ENCODE measurements at regions not wholly inside any gene's neighbourhood (a gene's known extent, or its start where the extent isn't known, plus 50 kb on each side); places are given as distances from the start of the nearest gene placed in this dataset.

GRCh38 chr5:158074992-158075769, 216.2 kb upstream of the CLINT1 start:
- Mint-ChIP-seq H3K27ac (peak overlapping the region; percentile 72 to 91 (median 84)), H3K4me1 (peaks cover 11 to 23% (median 23%) of the 10 kb centered on the region in 3 donors), H3K4me3 (peak overlapping the region in 3 of 8 donors; percentile 13 to 53 (median 19)), H3K27me3 (peaks cover 0 to 3% (median 0%) of the 10 kb centered on the region in 3 donors), H3K9me3 (no peaks in the 10 kb centered on the region), H3K36me3 (no peaks in the 10 kb centered on the region)
- peak; percentile 56 for DNase-seq
- ATAC-seq (ENCODE audit: low read depth in 2 of 2) = peak; percentile 75 to 81

GRCh38 chr5:158074597-158074991, 215.6 kb upstream of the CLINT1 start:
- no peak for DNase-seq
- Mint-ChIP-seq H3K4me1 (peaks cover 10 to 22% (median 22%) of the 10 kb centered on the region in 3 donors), H3K4me3 (no peak overlapping the region), H3K36me3 (no peaks in the 10 kb centered on the region), H3K9me3 (no peaks in the 10 kb centered on the region), H3K27me3 (peaks cover 0 to 2% (median 0%) of the 10 kb centered on the region in 3 donors), H3K27ac (peak overlapping the region in 2 of 6 donors; percentile 63 to 89)
- ATAC-seq (ENCODE audit: low read depth in 2 of 2) = no peak

DNA sequence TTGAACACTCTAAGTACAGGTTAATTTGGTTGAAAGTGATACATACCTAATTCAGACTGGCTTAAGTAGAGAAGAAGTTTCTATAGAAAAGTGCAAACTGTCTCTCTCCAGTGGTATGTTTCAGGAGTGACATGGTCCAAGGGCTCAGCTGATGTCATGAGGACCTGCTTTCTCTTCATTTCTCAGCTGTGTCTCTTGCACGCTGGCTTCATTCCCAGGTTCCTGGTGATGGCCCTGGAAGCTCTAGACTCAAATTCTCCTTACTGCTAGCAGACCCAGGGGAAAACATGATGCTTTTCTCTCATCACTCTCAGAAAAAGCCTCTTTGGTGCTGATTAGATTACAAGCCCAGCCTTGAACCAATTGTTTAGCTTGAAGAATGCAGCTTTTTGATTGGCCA, 211.9 kb upstream of the CLINT1 start:
- Mint-ChIP-seq H3K4me3 (no peak overlapping the region), H3K27me3 (no peaks in the 10 kb centered on the region), H3K36me3 (no peaks in the 10 kb centered on the region), H3K9me3 (no peaks in the 10 kb centered on the region), H3K4me1 (peaks cover 0 to 8% (median 6%) of the 10 kb centered on the region in 3 donors), H3K27ac (no peak overlapping the region)
- no peak for DNase-seq
- no peak for ATAC-seq (ENCODE audit: low read depth in 2 of 2)

DNA sequence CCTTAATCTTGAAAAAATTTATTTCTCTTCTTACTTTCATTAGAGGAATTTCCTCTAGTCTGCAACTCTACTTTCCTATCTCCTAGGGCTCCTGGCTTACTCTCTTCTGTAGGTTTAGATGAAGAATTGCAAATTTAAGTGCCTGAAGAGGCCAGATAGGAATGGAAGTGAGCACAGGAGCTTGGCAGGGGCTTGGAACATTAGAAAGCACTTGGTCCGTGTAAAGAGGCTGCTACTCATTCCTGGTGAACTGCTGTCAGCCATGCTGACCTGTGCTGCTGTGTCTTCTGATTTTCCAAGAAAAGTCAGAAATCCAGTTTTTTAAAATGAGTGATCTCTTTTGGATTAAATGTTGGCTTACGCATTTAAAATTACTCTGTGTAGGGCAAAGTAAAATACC, 210.9 kb upstream of the CLINT1 start:
- Mint-ChIP-seq H3K36me3 (no peaks in the 10 kb centered on the region), H3K4me1 (peaks cover 0 to 8% (median 0%) of the 10 kb centered on the region in 3 donors), H3K27ac (no peak overlapping the region), H3K4me3 (no peak overlapping the region), H3K27me3 (no peaks in the 10 kb centered on the region), H3K9me3 (no peaks in the 10 kb centered on the region)
- no peak for ATAC-seq (ENCODE audit: low read depth in 2 of 2)
- no peak for DNase-seq

- no peak overlapping the region for H3K4me3 Mint-ChIP-seq
- H3K27ac Mint-ChIP-seq = no peak overlapping the region
- H3K36me3 Mint-ChIP-seq = no peaks in the 10 kb centered on the region
- H3K4me1 Mint-ChIP-seq = peaks cover 0 to 8% (median 0%) of the 10 kb centered on the region in 3 donors
- no peak for ATAC-seq (ENCODE audit: low read depth in 2 of 2)
- H3K9me3 Mint-ChIP-seq = no peaks in the 10 kb centered on the region
- DNase-seq = no peak
- no peaks in the 10 kb centered on the region for H3K27me3 Mint-ChIP-seq
Observed at GRCh38 chr5:158068964-158069363, 210.0 kb upstream of the CLINT1 start.

DNA sequence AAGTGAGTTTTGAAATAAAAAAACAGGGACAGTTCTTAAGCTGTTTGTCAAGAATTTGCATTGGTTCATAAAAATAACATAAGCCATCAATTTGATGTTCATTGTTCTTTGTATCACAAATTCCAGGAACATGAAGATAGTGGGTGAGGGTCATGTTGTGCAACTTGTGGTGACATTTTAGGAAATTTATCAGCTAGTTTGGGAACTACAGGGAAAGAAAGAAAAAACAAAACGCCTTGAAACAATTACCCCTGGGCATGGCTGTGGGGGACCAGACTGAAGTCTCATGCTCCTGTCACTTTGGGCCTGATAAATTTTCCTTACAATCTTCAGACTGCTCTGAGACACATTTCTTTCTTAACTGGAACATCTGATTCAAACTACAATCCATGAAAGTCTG, 207.1 kb upstream of the CLINT1 start:
- Mint-ChIP-seq H3K4me3 (no peak overlapping the region), H3K4me1 (peaks cover 0 to 8% (median 0%) of the 10 kb centered on the region in 3 donors), H3K27ac (no peak overlapping the region), H3K27me3 (peaks cover 0 to 3% (median 0%) of the 10 kb centered on the region in 3 donors), H3K36me3 (no peaks in the 10 kb centered on the region), H3K9me3 (no peaks in the 10 kb centered on the region)
- ATAC-seq (ENCODE audit: low read depth in 2 of 2) (no peak), DNase-seq (no peak)

DNA sequence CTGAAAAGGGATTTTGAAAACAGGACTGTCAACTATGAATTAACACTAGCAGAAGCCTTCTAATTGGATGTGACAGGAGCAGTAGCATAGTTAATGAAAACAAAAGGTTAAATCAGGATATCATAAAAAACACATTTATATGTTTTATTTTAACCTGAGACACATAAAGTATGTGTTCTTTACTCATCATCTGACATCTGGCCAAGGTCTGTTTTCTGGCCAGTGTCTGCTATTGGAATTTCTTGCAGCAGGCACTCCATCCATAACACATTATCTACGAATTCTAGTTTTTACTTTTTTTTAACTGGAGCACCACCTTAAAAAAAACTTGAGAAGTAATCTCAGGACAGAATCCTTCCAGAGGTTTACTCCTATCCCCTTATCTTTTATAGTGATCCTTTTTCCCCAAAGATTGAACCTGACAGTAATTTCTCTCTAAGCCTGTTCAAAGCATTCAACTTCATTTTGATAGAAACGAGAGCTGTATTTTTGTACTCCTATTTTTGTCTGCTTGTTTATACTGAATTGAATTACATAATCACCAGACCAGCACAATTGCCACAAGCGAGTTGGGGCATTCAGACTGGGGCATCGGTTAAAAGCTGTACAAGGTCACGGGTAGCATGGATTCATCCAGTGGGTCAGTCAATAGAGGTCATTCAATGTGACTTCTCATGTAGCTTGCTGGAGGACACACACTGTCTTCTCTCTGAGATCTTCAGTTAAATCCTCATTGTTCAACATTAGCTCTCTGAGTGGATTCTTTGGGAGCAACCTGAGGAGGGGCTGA, 205.6 kb upstream of the CLINT1 start:
- Mint-ChIP-seq H3K4me3 (no peak overlapping the region), H3K36me3 (no peaks in the 10 kb centered on the region), H3K4me1 (no peaks in the 10 kb centered on the region), H3K27me3 (peaks cover 0 to 12% (median 0%) of the 10 kb centered on the region in 3 donors), H3K27ac (peak overlapping the region in 1 of 6 donors; percentile 80), H3K9me3 (no peaks in the 10 kb centered on the region)
- DNase-seq (no peak), ATAC-seq (ENCODE audit: low read depth in 2 of 2) (no peak)

- Mint-ChIP-seq H3K27ac (no peak overlapping the region), H3K36me3 (no peaks in the 10 kb centered on the region), H3K27me3 (peaks cover 0 to 12% (median 0%) of the 10 kb centered on the region in 3 donors), H3K9me3 (no peaks in the 10 kb centered on the region), H3K4me3 (no peak overlapping the region), H3K4me1 (no peaks in the 10 kb centered on the region)
- ATAC-seq (ENCODE audit: low read depth in 2 of 2) = no peak
- no peak for DNase-seq
Observed at GRCh38 chr5:158063052-158063451, 204.1 kb upstream of the CLINT1 start.

DNA sequence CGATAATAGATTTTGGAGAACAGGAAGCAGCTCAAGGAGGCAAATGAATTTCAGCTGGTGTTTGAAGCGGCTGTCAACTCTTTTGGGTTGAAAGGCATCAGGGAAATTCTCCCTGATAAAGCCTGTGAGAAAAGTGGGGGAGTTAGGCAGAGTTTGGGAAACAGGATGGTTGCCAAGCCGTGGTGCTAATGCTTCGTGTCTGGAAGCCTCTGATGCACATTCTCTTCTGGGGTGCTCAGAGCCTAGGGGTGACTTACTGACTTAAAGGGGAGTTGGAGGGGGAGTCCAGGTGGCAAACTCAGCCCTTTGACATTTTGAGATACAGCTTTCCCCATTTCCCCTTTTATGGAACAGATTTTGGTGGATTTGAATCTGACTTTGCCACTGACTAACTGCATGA, 202.5 kb upstream of the CLINT1 start:
- DNase-seq = no peak
- no peak overlapping the region for H3K27ac Mint-ChIP-seq
- no peaks in the 10 kb centered on the region for H3K9me3 Mint-ChIP-seq
- no peaks in the 10 kb centered on the region for H3K36me3 Mint-ChIP-seq
- no peak overlapping the region for H3K4me3 Mint-ChIP-seq
- peaks cover 0 to 12% (median 0%) of the 10 kb centered on the region in 3 donors for H3K27me3 Mint-ChIP-seq
- ATAC-seq (ENCODE audit: low read depth in 2 of 2) = no peak
- H3K4me1 Mint-ChIP-seq = no peaks in the 10 kb centered on the region

DNA sequence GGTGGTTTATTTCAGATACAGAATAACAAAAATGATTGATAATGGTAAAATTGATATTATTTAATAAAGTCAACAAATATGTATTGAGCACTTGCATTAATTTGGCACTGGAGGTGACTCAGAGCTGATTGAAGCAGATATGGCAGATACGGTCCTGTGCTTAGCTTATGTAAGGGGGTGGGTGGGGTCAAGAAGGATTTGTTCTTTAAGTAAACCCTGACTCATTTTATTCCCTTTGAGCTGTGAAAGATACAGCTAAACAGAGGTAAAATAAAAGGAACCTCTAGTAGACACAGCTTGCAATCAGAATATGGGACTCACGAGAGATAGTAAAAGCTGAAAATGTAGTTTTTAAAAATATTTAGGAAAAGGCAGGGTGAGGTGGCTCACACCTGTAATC, 201.3 kb upstream of the CLINT1 start:
- H3K4me1 Mint-ChIP-seq = no peaks in the 10 kb centered on the region
- ATAC-seq (ENCODE audit: low read depth in 2 of 2) (no peak), DNase-seq (no peak)
- peaks cover 0 to 12% (median 0%) of the 10 kb centered on the region in 3 donors for H3K27me3 Mint-ChIP-seq
- no peaks in the 10 kb centered on the region for H3K9me3 Mint-ChIP-seq
- no peak overlapping the region for H3K27ac Mint-ChIP-seq
- no peaks in the 10 kb centered on the region for H3K36me3 Mint-ChIP-seq
- no peak overlapping the region for H3K4me3 Mint-ChIP-seq

GRCh38 chr5:158058208-158059120, 199.5 kb upstream of the CLINT1 start:
- ATAC-seq (ENCODE audit: low read depth in 2 of 2) = no peak
- Mint-ChIP-seq H3K27me3 (peaks cover 0 to 12% (median 4%) of the 10 kb centered on the region in 3 donors), H3K4me3 (no peak overlapping the region), H3K27ac (no peak overlapping the region), H3K4me1 (no peaks in the 10 kb centered on the region), H3K36me3 (no peaks in the 10 kb centered on the region), H3K9me3 (no peaks in the 10 kb centered on the region)
- no peak for DNase-seq

- ATAC-seq (ENCODE audit: low read depth in 2 of 2) = no peak
- no peaks in the 10 kb centered on the region for H3K36me3 Mint-ChIP-seq
- H3K4me1 Mint-ChIP-seq = no peaks in the 10 kb centered on the region
- no peak overlapping the region for H3K27ac Mint-ChIP-seq
- H3K9me3 Mint-ChIP-seq = no peaks in the 10 kb centered on the region
- no peak overlapping the region for H3K4me3 Mint-ChIP-seq
- no peak for DNase-seq
- H3K27me3 Mint-ChIP-seq = peaks cover 0 to 11% (median 4%) of the 10 kb centered on the region in 3 donors
Observed at GRCh38 chr5:158056130-158056825, 197.3 kb upstream of the CLINT1 start.

DNA sequence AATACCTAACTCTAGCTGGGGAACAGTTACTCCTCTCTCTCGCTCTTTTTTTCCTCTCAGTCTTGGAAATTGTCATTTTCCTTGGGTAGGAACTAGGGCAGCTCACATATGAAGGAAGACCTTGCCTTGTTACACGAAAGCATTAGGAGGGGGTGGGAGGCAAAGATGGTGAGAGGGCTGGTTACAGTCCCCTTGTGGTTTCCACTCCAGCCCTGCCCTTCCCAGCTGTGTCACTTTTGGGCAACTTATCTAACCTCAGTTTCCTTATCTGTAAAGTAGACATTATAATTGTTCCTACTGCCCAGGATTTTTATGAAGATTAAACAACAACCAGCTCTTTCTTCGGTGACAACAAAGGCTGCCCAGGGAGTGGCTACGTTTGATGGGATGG, 196.2 kb upstream of the CLINT1 start:
- no peak overlapping the region for H3K4me3 Mint-ChIP-seq
- no peak overlapping the region for H3K27ac Mint-ChIP-seq
- H3K9me3 Mint-ChIP-seq = no peaks in the 10 kb centered on the region
- no peak for ATAC-seq (ENCODE audit: low read depth in 2 of 2)
- H3K27me3 Mint-ChIP-seq = peaks cover 0 to 4% (median 0%) of the 10 kb centered on the region in 3 donors
- no peaks in the 10 kb centered on the region for H3K36me3 Mint-ChIP-seq
- no peak for DNase-seq
- H3K4me1 Mint-ChIP-seq = no peaks in the 10 kb centered on the region
